WTC11 (cell line): ENCODE measurements at regions not wholly inside any gene's neighbourhood (a gene's known extent, or its start where the extent isn't known, plus 50 kb on each side); places are given as distances from the start of the nearest gene placed in this dataset.

Experiments
- ATAC-seq: fragments of 200-7000 bp; cut with Tn5 transposase; 2 replicates; pipeline ENCODE4 v1.10.0; 2021; ENCODE audit warnings: mild to moderate bottlenecking, moderate library complexity
- CTCF ChIA-PET: fragments of 300-600 bp; sonication (Branson Sonifier 250); formaldehyde crosslinking; loops from one replicate; lab custom pipeline; 2021; ENCODE audit warnings: antibody characterized with exemption; lab: Charles Lee
- POLR2A ChIA-PET: fragments of 350-600 bp; sonication (Branson Sonifier 250); formaldehyde crosslinking; loops from one replicate; lab custom pipeline; 2021; ENCODE audit warnings: antibody characterized with exemption; lab: Charles Lee
- DNase-seq: peaks from one replicate; pipeline ENCODE4 v3.0.0; 2021; ENCODE audit warnings: low spot score
- H3K27ac Mint-ChIP-seq: 2 replicates; pipeline ENCODE4 v1.8.0; 2021; ENCODE audit warnings: mixed read lengths
- H3K27me3 Mint-ChIP-seq: 2 replicates; pipeline ENCODE4 v1.8.0; 2021; ENCODE audit warnings: low read depth, mild to moderate bottlenecking, moderate library complexity, mixed read lengths
- H3K36me3 Mint-ChIP-seq: 2 replicates; pipeline ENCODE4 v1.8.0; 2021; ENCODE audit warnings: mixed read lengths
- H3K4me1 Mint-ChIP-seq: 2 replicates; pipeline ENCODE4 v1.8.0; 2022; ENCODE audit warnings: mixed read lengths
- H3K4me3 Mint-ChIP-seq: 2 replicates; pipeline ENCODE4 v1.8.0; 2021; ENCODE audit warnings: mild to moderate bottlenecking, moderate library complexity, mixed read lengths
- H3K9me3 Mint-ChIP-seq: 2 replicates; pipeline ENCODE4 v1.8.0; 2021; ENCODE audit warnings: mixed read lengths
- AFF4 ChIP-seq: sonication (generic); formaldehyde crosslinking; IDR thresholded peaks from 2 replicates; pipeline ENCODE4 v1.8.1; 2023; ENCODE audit warnings: mild to moderate bottlenecking, missing genetic modification reagents, borderline replicate concordance
- ATF3 ChIP-seq: sonication (generic); formaldehyde crosslinking; conservative IDR thresholded peaks from 2 replicates; pipeline ENCODE4 v1.8.1; 2022; ENCODE audit warnings: mild to moderate bottlenecking, missing genetic modification reagents
- KAT7 ChIP-seq: sonication (generic); formaldehyde crosslinking; IDR thresholded peaks from 2 replicates; pipeline ENCODE4 v1.8.1; 2023; ENCODE audit warnings: missing genetic modification reagents, mild to moderate bottlenecking, borderline replicate concordance
- PREB ChIP-seq: sonication (generic); formaldehyde crosslinking; IDR thresholded peaks from 2 replicates; pipeline ENCODE4 v1.8.1; 2022; ENCODE audit warnings: mild to moderate bottlenecking, missing genetic modification reagents, moderate library complexity, borderline replicate concordance
- ZBTB21 ChIP-seq: sonication (generic); formaldehyde crosslinking; IDR thresholded peaks from 2 replicates; pipeline ENCODE4 v1.8.1; 2023; ENCODE audit warnings: mild to moderate bottlenecking, missing genetic modification reagents, borderline replicate concordance
- ZNF263 ChIP-seq: sonication (generic); formaldehyde crosslinking; IDR thresholded peaks from 2 replicates; pipeline ENCODE4 v1.8.1; 2022; ENCODE audit warnings: low read depth, mild to moderate bottlenecking, moderate library complexity, missing genetic modification reagents
- ZNF317 ChIP-seq: sonication (generic); formaldehyde crosslinking; IDR thresholded peaks from 2 replicates; pipeline ENCODE4 v1.8.1; 2023; ENCODE audit warnings: low read depth, mild to moderate bottlenecking, moderate library complexity, missing genetic modification reagents, borderline replicate concordance
- ZNF425 ChIP-seq: fragments of 250-450 bp; sonication (Bioruptor Pico); conservative IDR thresholded peaks from 2 replicates; pipeline ENCODE4 v1.9.0; 2021; ENCODE audit warnings: mild to moderate bottlenecking
- ZNF532 ChIP-seq: fragments of 250-450 bp; sonication (Bioruptor Pico); IDR thresholded peaks from 2 replicates; pipeline ENCODE4 v1.9.0; 2021; ENCODE audit warnings: mild to moderate bottlenecking, borderline replicate concordance

GRCh38 chr2:180759631-180760030 lies 220.8 kb upstream of the UBE2E3 start (continued):
- TF ChIP-seq ZNF425 (CRISPR knock-in tag) (no peak), ZNF317 (no peak)

GRCh38 chr2:180753809-180754761 lies 226.3 kb upstream of the UBE2E3 start:
- Mint-ChIP-seq H3K9me3 (no peaks in the 10 kb centered on the region), H3K27me3 (no peaks in the 10 kb centered on the region), H3K27ac (no peak overlapping the region), H3K4me1 (no peaks in the 10 kb centered on the region), H3K36me3 (no peaks in the 10 kb centered on the region), H3K4me3 (no peak overlapping the region)
- TF ChIP-seq PREB (CRISPR knock-in tag) (no peak), KAT7 (no peak), ZNF532 (CRISPR knock-in tag) (no peak), ZNF263 (CRISPR knock-in tag) (no peak), AFF4 (no peak), ATF3 (CRISPR knock-in tag) (no peak), ZBTB21 (no peak)
- CTCF ChIA-PET = no interaction called here
- ATAC-seq = no peak
- DNase-seq = no peak
- POLR2A ChIA-PET = no interaction called here
